ENCODE measurements at regions not wholly inside any gene's neighbourhood (a gene's known extent, or its start where the extent isn't known, plus 50 kb on each side); places are given as distances from the start of the nearest gene placed in this dataset.
"Not testable (repeated sequence)": the region's sequence is repeated elsewhere in the genome, so short reads cannot be mapped to it uniquely, and the experiment has no call there.

DNA sequence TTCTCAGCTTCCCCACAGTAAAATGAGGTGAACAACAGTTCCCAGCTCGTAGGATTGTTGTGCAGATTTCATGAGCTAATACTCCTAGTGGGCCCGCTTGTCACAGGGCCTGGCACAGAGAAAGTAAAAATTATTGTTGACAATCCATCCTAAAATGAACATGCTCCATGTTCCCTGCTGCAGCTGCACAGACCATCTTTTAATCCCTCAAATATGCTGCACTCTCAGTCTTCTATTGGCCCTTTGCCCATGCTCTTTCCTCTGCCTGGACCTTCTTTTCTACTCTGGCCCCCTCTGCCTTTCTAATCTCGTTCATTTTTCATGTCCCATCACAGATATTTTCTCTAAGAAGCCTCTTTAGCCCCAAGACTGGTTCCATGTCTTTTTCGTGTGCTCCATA, 117.7 kb upstream of the NR3C1 start:
- Histone ChIP-seq H3K4me2 (no peak overlapping the region), H3K9me3 (ENCODE audit: low read depth) (no peaks in the 10 kb centered on the region), H3K36me3 (no peaks in the 10 kb centered on the region), H4K20me1 (ENCODE audit: low read depth) (no peaks in the 10 kb centered on the region), H3F3A (ENCODE audit: low read depth) (no peaks in the 10 kb centered on the region), H3K4me3 (no peak overlapping the region), H3K79me2 (ENCODE audit: low read depth) (no peaks in the 10 kb centered on the region), H3K9ac (no peak overlapping the region), H2AFZ (replicated peaks) (no peak overlapping the region), H3K4me1 (no peaks in the 10 kb centered on the region), H3K27me3 (no peaks in the 10 kb centered on the region), H3K27ac (no peak overlapping the region)
- no peak overlapping the region for H3K4me3 Mint-ChIP-seq
- H3K4me1 Mint-ChIP-seq: peaks cover 10% of the 10 kb centered on the region
- no peaks in the 10 kb centered on the region for H3K9me3 Mint-ChIP-seq
- no peaks in the 10 kb centered on the region for H3K36me3 Mint-ChIP-seq
- H3K27me3 Mint-ChIP-seq (ENCODE audit: insufficient read depth, low read depth): no peaks in the 10 kb centered on the region
- TF ChIP-seq EZH2phosphoT487 (IDR thresholded peaks at IDR 0.05): no peak
- no peak for TF ChIP-seq EZH2 (IDR thresholded peaks at IDR 0.05)
- no peak for TF ChIP-seq CTCF (IDR thresholded peaks at IDR 0.05)
- DNase-seq (ENCODE audit: low spot score): no peak
- no peak overlapping the region for H3K27ac Mint-ChIP-seq

- H3K36me3 ChIP-seq; H3K27ac Mint-ChIP-seq; H3K4me3 ChIP-seq; H3K4me2 ChIP-seq; DNase-seq (ENCODE audit: low spot score); H3K36me3 Mint-ChIP-seq; H3K27ac ChIP-seq; H4K20me1 ChIP-seq (ENCODE audit: low read depth); H3K9me3 ChIP-seq (ENCODE audit: low read depth); H3K4me1 ChIP-seq; H2AFZ ChIP-seq (replicated peaks); H3K79me2 ChIP-seq (ENCODE audit: low read depth); H3K27me3 Mint-ChIP-seq (ENCODE audit: insufficient read depth, low read depth); H3K27me3 ChIP-seq; H3K9me3 Mint-ChIP-seq; H3F3A ChIP-seq (ENCODE audit: low read depth); H3K9ac ChIP-seq; H3K4me3 Mint-ChIP-seq: not testable (repeated sequence)
- peaks cover 13% of the 10 kb centered on the region for H3K4me1 Mint-ChIP-seq
Observed at GRCh38 chr5:143519215-143519614, 115.7 kb upstream of the NR3C1 start.

DNA sequence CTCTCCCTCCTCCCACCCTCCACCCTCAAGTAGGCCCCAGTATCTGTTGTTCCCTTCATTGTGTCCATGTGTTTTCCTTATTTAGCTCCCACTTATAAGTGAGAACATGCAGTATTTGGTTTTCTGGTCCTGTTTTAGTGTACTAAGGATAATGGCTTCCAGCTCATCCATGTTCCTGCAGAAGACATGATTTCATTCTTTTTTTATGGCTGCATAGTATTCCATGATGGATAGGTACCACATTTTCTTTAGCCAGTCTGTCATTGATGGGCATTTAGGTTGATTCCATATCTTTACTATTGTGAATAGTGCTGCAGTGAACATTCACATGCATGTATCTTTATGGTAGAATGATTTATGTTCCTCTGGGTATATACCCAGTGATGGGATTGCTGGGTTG, 114.3 kb upstream of the NR3C1 start:
- not testable (repeated sequence) for H3F3A ChIP-seq (ENCODE audit: low read depth); H3K9me3 ChIP-seq (ENCODE audit: low read depth); H3K27me3 Mint-ChIP-seq (ENCODE audit: insufficient read depth, low read depth); H3K4me3 ChIP-seq; H3K79me2 ChIP-seq (ENCODE audit: low read depth); H3K4me2 ChIP-seq; H3K36me3 ChIP-seq; H3K27ac Mint-ChIP-seq; H3K9ac ChIP-seq; DNase-seq (ENCODE audit: low spot score); H2AFZ ChIP-seq (replicated peaks); H3K4me1 ChIP-seq; H3K27me3 ChIP-seq; H3K4me3 Mint-ChIP-seq; H3K36me3 Mint-ChIP-seq; H4K20me1 ChIP-seq (ENCODE audit: low read depth); H3K9me3 Mint-ChIP-seq; H3K27ac ChIP-seq
- H3K4me1 Mint-ChIP-seq: peaks cover 13% of the 10 kb centered on the region

- H3K9me3 Mint-ChIP-seq: no peaks in the 10 kb centered on the region
- TF ChIP-seq CTCF (IDR thresholded peaks at IDR 0.05) (no peak), EZH2 (IDR thresholded peaks at IDR 0.05) (no peak), EZH2phosphoT487 (IDR thresholded peaks at IDR 0.05) (no peak)
- H3K27ac Mint-ChIP-seq: no peak overlapping the region
- Histone ChIP-seq H3K9me3 (ENCODE audit: low read depth) (no peaks in the 10 kb centered on the region), H3K9ac (no peak overlapping the region), H3K79me2 (ENCODE audit: low read depth) (no peaks in the 10 kb centered on the region), H3K27ac (no peak overlapping the region), H3K4me2 (no peak overlapping the region), H3K27me3 (no peaks in the 10 kb centered on the region), H2AFZ (replicated peaks) (no peak overlapping the region), H3K36me3 (no peaks in the 10 kb centered on the region), H4K20me1 (ENCODE audit: low read depth) (no peaks in the 10 kb centered on the region), H3K4me3 (no peak overlapping the region), H3F3A (ENCODE audit: low read depth) (no peaks in the 10 kb centered on the region), H3K4me1 (no peaks in the 10 kb centered on the region)
- DNase-seq (ENCODE audit: low spot score): no peak
- no peak overlapping the region for H3K4me3 Mint-ChIP-seq
- H3K36me3 Mint-ChIP-seq: no peaks in the 10 kb centered on the region
- H3K4me1 Mint-ChIP-seq: peaks cover 4% of the 10 kb centered on the region
- H3K27me3 Mint-ChIP-seq (ENCODE audit: insufficient read depth, low read depth): no peaks in the 10 kb centered on the region
Observed at GRCh38 chr5:143516249-143516648, 112.8 kb upstream of the NR3C1 start.
